GM19351 (cell line): ENCODE measurements at regions not wholly inside any gene's neighbourhood (a gene's known extent, or its start where the extent isn't known, plus 50 kb on each side); places are given as distances from the start of the nearest gene placed in this dataset.
"Not testable (repeated sequence)": the region's sequence is repeated elsewhere in the genome, so short reads cannot be mapped to it uniquely, and the experiment has no call there.

Experiments used
- ATAC-seq: cut with Tn5 transposase; IDR thresholded peaks from one replicate; pipeline ENCODE4 v1.9.1; 2021; ENCODE audit warnings: mild to moderate bottlenecking, moderate library complexity; ENCODE audit not compliant: unreplicated experiment

DNA sequence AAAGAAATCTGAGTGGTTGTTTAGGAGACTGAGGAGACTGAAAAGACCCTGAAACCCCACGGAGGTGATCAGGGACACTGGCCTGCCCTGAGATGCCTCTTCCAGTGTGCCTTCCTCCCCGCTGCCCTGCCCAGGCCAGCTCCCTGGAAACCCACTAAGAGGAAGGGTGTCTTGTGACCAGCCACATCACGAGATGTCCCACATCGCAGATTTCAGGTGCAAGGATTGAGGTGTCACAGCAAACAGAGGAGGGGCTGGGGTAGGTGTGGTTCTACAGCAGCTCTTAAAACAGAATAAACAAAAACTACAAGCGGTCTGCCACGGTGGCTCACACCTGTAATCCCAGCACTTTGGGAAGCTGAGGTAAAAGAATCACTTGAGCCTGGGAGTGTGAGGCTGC, 184.3 kb upstream of the C14orf180 start:
- no peak for ATAC-seq

DNA sequence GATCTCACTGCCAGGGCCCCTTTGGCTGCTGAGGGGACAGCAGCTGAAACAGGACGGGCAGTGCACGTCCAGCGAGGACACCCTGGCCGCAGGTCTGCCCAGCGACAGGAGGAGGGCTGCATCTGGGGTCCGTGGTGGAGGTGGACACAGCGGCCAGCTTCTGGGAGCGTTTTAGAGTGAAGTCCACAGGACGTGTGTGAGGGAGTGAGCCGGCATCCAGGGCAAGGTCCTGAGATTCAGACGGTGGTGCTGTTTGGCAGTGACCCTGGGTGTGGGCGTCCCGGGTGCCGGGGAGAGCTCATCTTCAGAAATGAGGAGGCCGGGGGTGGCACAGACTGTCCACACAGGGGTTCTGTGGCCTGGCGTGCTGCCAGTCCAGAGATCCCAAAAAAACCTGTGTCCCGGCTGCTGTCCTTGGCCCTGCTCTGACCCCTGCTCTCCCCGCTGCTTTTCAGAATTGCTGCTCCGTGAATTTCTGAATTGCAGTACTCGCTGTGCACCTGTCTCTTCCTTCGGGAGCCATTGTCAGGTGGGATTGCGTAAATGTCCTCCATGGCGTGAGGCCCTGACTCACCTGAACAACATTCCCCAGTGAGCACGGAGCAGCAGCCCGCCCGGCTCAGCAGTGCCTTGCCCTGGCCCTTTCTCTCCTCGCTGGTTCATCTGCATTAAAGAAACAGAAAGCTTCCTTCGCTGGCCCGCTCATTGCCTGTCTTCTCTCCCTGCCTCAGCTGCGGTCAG, 183.5 kb upstream of the C14orf180 start:
- ATAC-seq: no peak

GRCh38 chr14:104396682-104397470, 182.7 kb upstream of the C14orf180 start:
- no peak for ATAC-seq

DNA sequence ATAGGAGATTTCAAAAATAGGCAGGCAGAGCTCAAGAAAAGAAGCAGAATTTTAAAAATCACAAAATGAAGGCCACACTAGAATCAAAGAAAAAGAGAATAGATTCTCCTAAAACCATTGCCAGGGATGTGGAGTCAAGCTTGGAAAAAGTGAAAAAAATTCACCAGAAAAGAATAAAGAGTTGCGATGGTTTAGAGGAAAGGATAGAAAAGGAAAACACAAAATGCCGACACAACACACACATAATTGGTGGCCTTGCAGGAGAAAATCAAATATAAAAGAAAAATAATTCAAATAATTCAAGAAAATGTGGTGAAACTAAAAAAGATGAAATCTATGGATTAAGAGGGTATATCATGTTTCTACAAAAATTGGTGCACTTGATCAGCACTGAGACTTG, 181.6 kb upstream of the C14orf180 start:
- no peak for ATAC-seq

- no peak for ATAC-seq
Measured at GRCh38 chr14:104398656-104399055, 180.9 kb upstream of the C14orf180 start.

DNA sequence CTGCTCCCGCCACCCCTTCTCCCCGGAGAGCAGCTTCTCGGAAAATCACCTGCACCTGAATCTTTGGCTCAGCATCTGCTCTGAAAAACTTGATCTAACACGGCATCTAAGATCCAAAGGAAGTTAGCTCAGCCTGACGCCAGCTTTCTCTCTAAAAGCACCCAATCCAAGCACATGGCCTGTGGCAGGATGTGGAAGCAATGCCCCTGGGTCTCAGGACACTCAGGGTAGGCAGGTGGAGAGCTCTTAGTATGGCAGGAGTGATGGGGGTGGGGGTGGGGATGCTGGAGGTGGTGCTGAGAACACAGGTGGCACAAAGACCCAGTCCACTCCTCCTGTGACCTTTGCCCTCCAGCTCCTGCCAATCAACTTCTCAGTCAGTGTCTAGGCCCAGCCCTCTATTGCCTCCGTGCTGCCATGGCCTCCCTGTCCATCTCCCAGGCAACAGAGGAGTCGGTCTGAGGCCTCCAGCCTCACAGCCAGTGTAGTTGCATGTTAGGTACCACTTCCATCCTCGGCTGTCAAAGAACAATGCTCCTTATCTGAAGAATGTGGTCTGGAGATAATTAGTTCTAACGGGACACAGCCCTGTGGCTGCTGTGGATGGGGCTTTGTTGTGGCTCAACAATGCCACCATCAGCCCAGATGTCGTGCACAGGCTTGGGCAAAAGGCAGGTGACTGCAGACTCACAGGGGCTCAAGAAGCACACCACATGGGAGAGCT, 180.0 kb upstream of the C14orf180 start:
- no peak for ATAC-seq

DNA sequence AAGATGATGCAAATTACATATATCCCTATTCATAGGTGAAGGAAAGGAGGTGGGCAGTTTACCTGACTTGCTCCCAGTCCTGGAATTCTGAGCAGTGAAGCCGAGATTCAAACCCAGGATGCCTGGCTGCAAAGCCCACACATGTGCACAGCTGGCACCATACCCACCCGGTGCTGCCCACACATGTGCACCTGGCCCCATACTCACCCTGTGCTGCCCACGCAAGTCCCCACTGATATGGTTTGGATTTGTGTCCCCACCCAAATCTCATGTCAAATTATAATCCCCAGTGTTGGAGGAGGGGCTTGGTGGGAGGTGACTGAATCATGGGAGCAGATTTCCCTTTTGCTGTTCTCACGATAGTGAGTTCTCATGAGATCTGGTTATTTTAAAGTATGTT, 179.2 kb upstream of the C14orf180 start:
- ATAC-seq: no peak

DNA sequence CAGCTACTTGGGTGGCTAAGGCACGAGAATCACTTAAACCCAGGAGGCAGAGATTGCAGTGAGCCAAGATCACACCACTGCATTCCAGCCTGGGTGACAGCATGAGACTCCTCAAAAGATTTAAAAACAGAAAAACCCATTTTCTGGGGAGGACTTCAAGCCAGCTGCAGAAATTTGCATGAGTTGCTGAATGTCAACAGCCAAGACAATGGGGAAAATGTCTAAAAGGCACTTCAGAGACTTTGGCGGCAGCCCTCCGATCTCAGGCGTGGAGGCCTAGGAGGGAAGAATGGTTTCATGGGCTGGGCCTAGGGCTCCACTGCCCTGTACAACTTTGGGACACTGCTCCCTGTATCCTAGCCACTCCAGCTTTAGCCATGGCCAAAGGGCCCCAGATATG, 177.8 kb upstream of the C14orf180 start:
- no peak for ATAC-seq

DNA sequence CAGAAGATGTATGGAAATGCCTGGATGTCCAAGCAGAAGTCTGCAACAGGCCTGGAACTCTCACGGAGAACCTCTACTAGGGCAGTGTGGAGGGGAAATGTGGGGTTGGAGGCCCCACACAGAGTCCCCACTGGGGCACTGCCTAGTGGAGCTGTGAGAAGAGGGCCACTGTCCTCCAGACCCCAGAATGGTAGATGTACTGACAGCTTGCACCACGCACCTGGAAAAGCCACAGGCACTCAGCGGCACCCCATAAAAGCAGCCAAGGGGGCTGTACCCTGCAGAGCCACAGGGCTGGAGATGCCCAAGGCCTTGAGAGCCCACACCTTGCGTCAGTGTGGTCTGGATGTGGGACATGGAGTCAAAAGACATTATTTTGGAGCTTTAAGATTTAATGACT, 177.3 kb upstream of the C14orf180 start:
- ATAC-seq: not testable (repeated sequence)

GRCh38 chr14:104403421-104404220, 175.9 kb upstream of the C14orf180 start:
- ATAC-seq: no peak

DNA sequence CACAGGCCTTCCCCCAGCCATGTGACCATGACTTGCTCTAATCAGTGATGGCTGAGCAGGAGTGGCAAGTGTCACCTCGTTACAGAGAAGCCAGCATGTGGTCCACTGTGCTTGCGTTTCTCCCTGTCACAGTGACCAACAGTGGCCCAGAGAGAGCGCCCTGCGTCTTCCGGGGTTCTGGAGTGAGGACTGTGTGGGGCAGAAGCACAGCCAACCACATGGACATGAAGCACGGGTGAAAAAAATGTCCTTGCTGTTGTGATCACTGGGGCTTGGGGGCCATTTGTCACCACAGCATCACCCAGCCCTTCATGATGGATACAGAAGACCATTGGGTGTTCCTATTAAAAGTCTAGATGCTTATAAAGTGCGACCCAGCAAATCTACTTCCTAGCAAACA, 174.6 kb upstream of the C14orf180 start:
- ATAC-seq: no peak

DNA sequence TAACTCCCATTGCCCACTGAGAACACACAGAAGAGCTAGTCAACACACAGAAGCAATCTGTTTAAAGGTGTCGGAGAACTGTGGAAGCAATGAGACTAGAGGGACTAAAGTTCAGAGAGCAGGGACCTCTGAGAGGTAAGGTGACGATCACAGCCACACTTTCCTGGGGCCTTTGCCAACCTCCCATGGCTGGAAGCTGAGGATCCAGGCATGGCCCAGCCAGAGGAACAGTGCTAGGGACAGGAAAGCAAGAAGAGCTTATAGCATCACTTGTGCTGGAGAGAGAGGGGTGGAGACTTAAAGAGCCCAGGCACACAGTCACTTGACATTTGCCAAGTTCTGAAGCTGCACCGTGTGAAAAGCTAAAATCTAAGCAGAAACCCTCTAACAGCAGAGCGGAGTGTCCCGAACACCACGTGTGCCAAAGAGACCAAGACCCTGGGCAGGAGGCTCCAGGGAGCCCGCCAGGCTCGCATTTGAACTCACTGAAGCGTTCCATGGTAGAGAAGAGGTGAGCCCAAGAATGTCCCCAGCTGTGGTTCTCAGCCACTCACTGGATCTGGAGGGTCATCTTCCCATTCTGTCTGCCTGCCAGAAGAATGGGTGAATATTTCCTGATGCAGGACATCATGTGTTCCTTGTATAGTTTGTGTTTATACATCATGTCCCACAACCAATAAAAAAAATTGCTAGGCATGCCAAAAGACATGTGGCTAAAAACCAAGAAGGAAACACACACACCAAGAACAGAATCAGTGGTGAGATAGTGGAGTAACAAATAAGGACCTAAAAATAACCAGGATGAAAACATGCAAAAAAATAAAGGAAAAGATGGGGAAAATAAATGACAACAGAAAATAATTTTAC, 174.0 kb upstream of the C14orf180 start:
- no peak for ATAC-seq

DNA sequence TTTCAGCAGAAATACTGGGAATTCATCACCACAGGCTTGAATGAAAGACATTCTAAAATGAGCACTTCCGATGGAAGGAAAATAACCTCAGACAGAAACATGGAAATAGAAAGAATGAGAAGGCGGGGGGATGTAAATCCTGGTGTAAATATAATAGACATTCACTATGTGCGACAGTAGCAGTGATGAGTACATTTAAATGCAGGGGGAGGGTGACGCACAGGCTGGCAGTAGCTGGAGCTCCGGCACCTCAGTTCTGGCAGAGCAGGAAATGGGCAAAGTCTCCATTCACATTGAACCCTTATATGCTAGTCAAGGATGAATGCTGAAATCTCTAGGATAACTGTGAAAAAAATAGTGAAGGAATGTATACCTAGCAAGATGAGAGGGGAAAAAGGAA, 172.7 kb upstream of the C14orf180 start:
- no peak for ATAC-seq

GRCh38 chr14:104416383-104416782, 163.2 kb upstream of the C14orf180 start:
- ATAC-seq: no peak

GRCh38 chr14:104419865-104420505, 159.6 kb upstream of the C14orf180 start:
- ATAC-seq: no peak

- not testable (repeated sequence) for ATAC-seq
Measured at GRCh38 chr14:104420523-104420922, 159.0 kb upstream of the C14orf180 start.

- ATAC-seq: no peak
Measured at GRCh38 chr14:104420990-104421389, 158.6 kb upstream of the C14orf180 start.

GRCh38 chr14:104421401-104421821, 158.2 kb upstream of the C14orf180 start:
- no peak for ATAC-seq
